ENCODE measurements at regions not wholly inside any gene's neighbourhood (a gene's known extent, or its start where the extent isn't known, plus 50 kb on each side); places are given as distances from the start of the nearest gene placed in this dataset.

GRCh38 chr4:151887031-151887815, 126.4 kb upstream of the GATB start:
- Mint-ChIP-seq H3K9me3 (peaks cover 0 to 2% (median 0%) of the 10 kb centered on the region in 11 donors), H3K36me3 (peaks cover 0 to 4% (median 0%) of the 10 kb centered on the region in 5 donors), H3K4me1 (peaks cover 12 to 31% (median 21%) of the 10 kb centered on the region in 7 donors), H3K27me3 (peaks cover 0 to 3% (median 0%) of the 10 kb centered on the region in 5 donors), H3K27ac (no peak overlapping the region), H3K4me3 (no peak overlapping the region)
- Histone ChIP-seq H3K4me3 (ENCODE audit: low read length) (no peak overlapping the region), H3K9me3 (ENCODE audit: control insufficient read depth in 2 of 3, low read length in 3 of 3) (no peaks in the 10 kb centered on the region), H3K27me3 (ENCODE audit: control insufficient read depth in 2 of 2, insufficient read depth in 2 of 2, low read length in 2 of 2) (no peaks in the 10 kb centered on the region), H3K27ac (ENCODE audit: low read depth, low read length) (no peak overlapping the region), H3K4me1 (ENCODE audit: control insufficient read depth in 2 of 2, insufficient read depth in 2 of 2, low read length in 2 of 2) (peaks cover 0 to 12% of the 10 kb centered on the region in 2 donors), H3K36me3 (ENCODE audit: control insufficient read depth in 2 of 3, insufficient read depth in 3 of 3, low read length in 3 of 3) (no peaks in the 10 kb centered on the region)
- intact Hi-C loops (cut with micrococcal nuclease), result no loop called here
- POLR2A ChIA-PET, result no interaction called here
- ATAC-seq (peak; percentile 74), DNase-seq (no peak)
- CTCF ChIA-PET, result interaction anchor here (1.2 kb wide), 1 partner anchor 8 kb away, joined by 8 read pairs; no protein-coding TSS in a partner anchor

DNA sequence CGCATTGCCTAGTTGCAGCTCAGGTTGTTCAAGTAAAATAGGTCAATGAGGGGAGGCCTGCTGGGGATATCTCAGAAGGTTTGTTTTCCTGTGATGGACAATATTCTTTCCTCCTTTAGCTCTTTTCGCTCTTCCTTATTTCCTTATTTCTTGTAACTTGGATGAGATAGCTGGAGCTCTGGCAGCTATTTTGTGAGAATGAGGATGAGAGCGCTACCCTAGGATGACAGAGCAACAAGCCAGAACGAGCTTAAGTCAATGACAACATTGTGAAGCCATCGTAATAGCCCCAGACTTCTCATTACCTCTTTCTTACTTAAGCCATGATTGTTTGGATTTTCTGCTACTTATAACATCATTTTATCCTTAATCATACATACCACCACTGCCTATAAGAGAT, 124.3 kb upstream of the GATB start:
- ChIA-PET CTCF (no interaction called here), POLR2A (no interaction called here)
- H3K9me3 ChIP-seq (ENCODE audit: control insufficient read depth in 2 of 3, low read length in 3 of 3), result no peaks in the 10 kb centered on the region
- H3K36me3 ChIP-seq (ENCODE audit: control insufficient read depth in 2 of 3, insufficient read depth in 3 of 3, low read length in 3 of 3), result no peaks in the 10 kb centered on the region
- no peak for ATAC-seq
- H3K4me3 Mint-ChIP-seq, result no peak overlapping the region
- intact Hi-C loops (cut with micrococcal nuclease), result no loop called here
- peaks cover 12 to 42% (median 31%) of the 10 kb centered on the region in 7 donors for H3K4me1 Mint-ChIP-seq
- H3K27me3 ChIP-seq (ENCODE audit: control insufficient read depth in 2 of 2, insufficient read depth in 2 of 2, low read length in 2 of 2), result no peaks in the 10 kb centered on the region
- no peak overlapping the region for H3K27ac Mint-ChIP-seq
- no peak overlapping the region for H3K27ac ChIP-seq (ENCODE audit: low read depth, low read length)
- peaks cover 0 to 3% (median 0%) of the 10 kb centered on the region in 11 donors for H3K9me3 Mint-ChIP-seq
- no peak overlapping the region for H3K4me3 ChIP-seq (ENCODE audit: low read length)
- H3K36me3 Mint-ChIP-seq, result peaks cover 0 to 4% (median 0%) of the 10 kb centered on the region in 5 donors
- DNase-seq, result no peak
- H3K27me3 Mint-ChIP-seq, result no peaks in the 10 kb centered on the region
- peaks cover 3 to 12% of the 10 kb centered on the region in 2 donors for H3K4me1 ChIP-seq (ENCODE audit: control insufficient read depth in 2 of 2, insufficient read depth in 2 of 2, low read length in 2 of 2)

DNA sequence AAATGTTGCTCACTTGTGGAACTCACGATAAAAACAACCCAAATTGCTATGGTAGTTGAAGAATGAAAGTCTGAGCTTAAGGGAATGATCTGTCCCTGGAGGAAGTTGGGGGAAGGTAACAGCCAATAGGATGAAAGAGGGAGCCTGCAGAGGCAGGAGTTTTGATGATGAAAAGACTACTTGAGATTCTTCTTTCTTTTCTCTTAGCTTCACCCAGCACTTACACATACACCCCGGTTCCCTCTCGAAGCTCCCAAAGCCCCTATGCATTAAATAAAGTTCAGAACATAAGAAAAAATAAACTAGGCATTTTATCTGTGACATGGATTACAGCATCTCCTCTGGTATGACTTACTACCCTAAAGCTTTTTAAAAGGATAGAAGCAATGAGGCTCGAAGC, 122.9 kb upstream of the GATB start:
- H3K27me3 ChIP-seq (ENCODE audit: control insufficient read depth in 2 of 2, insufficient read depth in 2 of 2, low read length in 2 of 2), result no peaks in the 10 kb centered on the region
- Mint-ChIP-seq H3K27me3 (no peaks in the 10 kb centered on the region), H3K9me3 (peaks cover 0 to 3% (median 0%) of the 10 kb centered on the region in 11 donors), H3K36me3 (peaks cover 0 to 4% (median 0%) of the 10 kb centered on the region in 5 donors), H3K4me3 (no peak overlapping the region), H3K4me1 (peaks cover 14 to 42% (median 31%) of the 10 kb centered on the region in 7 donors), H3K27ac (peak overlapping the region in 2 of 9 donors; percentile 33 to 82)
- DNase-seq (no peak), ATAC-seq (no peak)
- H3K4me3 ChIP-seq (ENCODE audit: low read length), result no peak overlapping the region
- H3K4me1 ChIP-seq (ENCODE audit: control insufficient read depth in 2 of 2, insufficient read depth in 2 of 2, low read length in 2 of 2), result peaks cover 3 to 9% of the 10 kb centered on the region in 2 donors
- H3K27ac ChIP-seq (ENCODE audit: low read depth, low read length), result no peak overlapping the region
- H3K9me3 ChIP-seq (ENCODE audit: control insufficient read depth in 2 of 3, low read length in 3 of 3), result no peaks in the 10 kb centered on the region
- POLR2A ChIA-PET, result interaction anchor here (1.3 kb wide), 1 partner anchor 18 kb away, joined by 3 read pairs; no protein-coding TSS in a partner anchor
- intact Hi-C loops (cut with micrococcal nuclease), result loop anchor here in 1 of 2 donors (5.0 kb wide), 1 partner anchor 129 kb away; no protein-coding TSS in a partner anchor
- CTCF ChIA-PET, result no interaction called here
- no peaks in the 10 kb centered on the region for H3K36me3 ChIP-seq (ENCODE audit: control insufficient read depth in 2 of 3, insufficient read depth in 3 of 3, low read length in 3 of 3)

DNA sequence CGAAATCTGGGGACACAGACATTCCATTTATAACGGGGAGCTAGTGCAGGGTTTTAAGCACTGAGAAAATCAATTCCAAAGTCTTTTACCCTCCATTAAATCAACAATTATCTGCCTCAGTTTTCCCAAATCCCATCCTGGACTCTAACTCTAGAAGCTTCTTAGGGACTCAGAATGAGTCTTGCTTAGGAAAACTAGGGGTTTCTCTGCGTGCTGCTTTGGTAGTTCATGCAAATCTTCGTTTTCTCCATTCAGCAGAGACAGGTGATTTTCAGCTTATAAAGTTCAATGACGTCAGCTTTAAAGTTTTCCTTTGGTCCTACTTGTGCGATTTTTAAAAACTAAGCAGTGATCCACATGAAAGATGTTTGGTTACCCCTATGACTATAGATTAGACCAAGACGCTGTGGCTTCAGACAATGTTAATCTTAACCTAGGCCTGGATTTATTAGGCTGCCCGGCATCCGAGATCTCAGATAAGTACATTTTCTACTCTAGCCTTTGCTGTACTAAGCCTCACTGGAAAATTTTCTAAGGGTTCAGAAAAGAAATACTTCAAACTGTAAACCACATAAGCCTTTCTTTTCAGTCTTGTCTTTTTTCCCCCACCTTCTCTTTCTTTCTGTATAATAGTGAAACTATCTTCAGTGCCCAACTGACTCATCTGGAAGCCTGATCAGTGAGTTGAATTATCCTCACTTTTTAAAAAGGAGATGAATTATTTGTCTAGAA, 121.4 kb upstream of the GATB start:
- no peaks in the 10 kb centered on the region for H3K9me3 ChIP-seq (ENCODE audit: control insufficient read depth in 2 of 3, low read length in 3 of 3)
- CTCF ChIA-PET, result interaction anchor here (0.8 kb wide), 1 partner anchor 74 kb away, joined by 3 read pairs; no protein-coding TSS in a partner anchor

DNA sequence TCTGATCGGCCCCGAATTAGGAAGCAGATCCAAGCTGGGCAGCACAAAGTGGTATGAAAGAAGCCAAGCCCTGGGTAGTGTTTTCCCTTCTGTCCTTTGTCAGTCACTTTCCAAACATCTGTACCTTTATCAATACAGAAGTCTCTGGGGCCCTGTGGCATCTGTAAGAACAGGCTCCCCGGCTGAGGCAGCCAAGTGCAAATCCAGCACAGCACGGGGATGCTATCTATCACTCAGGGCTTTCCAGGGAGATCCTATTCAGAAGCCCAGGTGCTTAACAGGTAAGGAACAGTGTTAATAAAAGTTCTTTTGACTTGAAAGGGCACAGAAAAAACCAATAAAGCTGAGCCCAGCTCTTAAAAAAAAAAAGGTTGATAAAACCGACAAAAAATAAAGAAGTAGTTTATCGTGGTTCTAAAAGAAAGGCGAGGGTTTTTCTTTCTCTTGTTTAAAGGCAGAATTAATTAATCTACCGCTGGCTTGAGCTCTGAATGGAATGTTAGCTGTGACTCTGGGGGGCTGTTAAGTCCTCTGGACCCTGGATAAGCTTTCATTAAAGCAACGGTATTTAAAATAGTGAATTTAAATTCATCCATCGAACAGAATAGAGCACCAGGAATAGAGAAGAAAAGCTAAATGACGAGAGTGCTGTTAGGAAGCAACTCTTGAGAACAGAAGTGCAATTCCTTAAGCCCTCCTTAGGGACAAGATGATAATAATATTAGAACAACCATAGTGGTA, 119.1 kb upstream of the GATB start:
- no peak overlapping the region for H3K4me3 ChIP-seq (ENCODE audit: low read length)
- H3K36me3 Mint-ChIP-seq, result peaks cover 0 to 4% (median 0%) of the 10 kb centered on the region in 5 donors
- H3K9me3 ChIP-seq (ENCODE audit: control insufficient read depth in 2 of 3, low read length in 3 of 3), result no peaks in the 10 kb centered on the region
- H3K36me3 ChIP-seq (ENCODE audit: control insufficient read depth in 2 of 3, insufficient read depth in 3 of 3, low read length in 3 of 3), result no peaks in the 10 kb centered on the region
- no peaks in the 10 kb centered on the region for H3K27me3 Mint-ChIP-seq
- H3K27me3 ChIP-seq (ENCODE audit: control insufficient read depth in 2 of 2, insufficient read depth in 2 of 2, low read length in 2 of 2), result no peaks in the 10 kb centered on the region
- ATAC-seq (no peak), DNase-seq (no peak)
- H3K4me1 Mint-ChIP-seq, result peaks cover 6 to 30% (median 29%) of the 10 kb centered on the region in 7 donors
- POLR2A ChIA-PET, result interaction anchor here (0.7 to 0.9 kb wide), 2 partner anchors 8 to 10 kb away, joined by 3 to 4 read pairs; no protein-coding TSS in a partner anchor
- peaks cover 0 to 3% (median 0%) of the 10 kb centered on the region in 11 donors for H3K9me3 Mint-ChIP-seq
- no peak overlapping the region for H3K27ac Mint-ChIP-seq
- CTCF ChIA-PET, result interaction anchor here (2.2 kb wide), 1 partner anchor 8 kb away, joined by 8 read pairs; no protein-coding TSS in a partner anchor
- H3K4me1 ChIP-seq (ENCODE audit: control insufficient read depth in 2 of 2, insufficient read depth in 2 of 2, low read length in 2 of 2), result peaks cover 0 to 3% of the 10 kb centered on the region in 2 donors
- no peak overlapping the region for H3K4me3 Mint-ChIP-seq
- H3K27ac ChIP-seq (ENCODE audit: low read depth, low read length), result no peak overlapping the region
- intact Hi-C loops (cut with micrococcal nuclease), result loop anchor here in 1 of 2 donors (5.0 kb wide), 1 partner anchor 132 kb away; no protein-coding TSS in a partner anchor

More for the DNA sequence above, 121.4 kb upstream of the GATB start:
- Mint-ChIP-seq H3K4me1 (peaks cover 6 to 30% (median 29%) of the 10 kb centered on the region in 7 donors), H3K9me3 (peaks cover 0 to 3% (median 0%) of the 10 kb centered on the region in 11 donors), H3K36me3 (peaks cover 0 to 4% (median 0%) of the 10 kb centered on the region in 5 donors), H3K27ac (peak overlapping the region; percentile 1 to 72 (median 39)), H3K4me3 (peak overlapping the region in 6 of 10 donors; percentile 4 to 56 (median 30)), H3K27me3 (no peaks in the 10 kb centered on the region)
- no peak overlapping the region for H3K4me3 ChIP-seq (ENCODE audit: low read length)
- intact Hi-C loops (cut with micrococcal nuclease), result loop anchor here in 1 of 2 donors (5.0 kb wide), 1 partner anchor 130 kb away; no protein-coding TSS in a partner anchor
- H3K27me3 ChIP-seq (ENCODE audit: control insufficient read depth in 2 of 2, insufficient read depth in 2 of 2, low read length in 2 of 2), result no peaks in the 10 kb centered on the region
- POLR2A ChIA-PET, result no interaction called here
- H3K36me3 ChIP-seq (ENCODE audit: control insufficient read depth in 2 of 3, insufficient read depth in 3 of 3, low read length in 3 of 3), result no peaks in the 10 kb centered on the region
- peaks cover 0 to 3% of the 10 kb centered on the region in 2 donors for H3K4me1 ChIP-seq (ENCODE audit: control insufficient read depth in 2 of 2, insufficient read depth in 2 of 2, low read length in 2 of 2)
- DNase-seq (no peak), ATAC-seq (peak; percentile 42)
- H3K27ac ChIP-seq (ENCODE audit: low read depth, low read length), result no peak overlapping the region
